Liver (tissue), 8 donors: ENCODE measurements at regions not wholly inside any gene's neighbourhood (a gene's known extent, or its start where the extent isn't known, plus 50 kb on each side); places are given as distances from the start of the nearest gene placed in this dataset.

Source experiments
- DNase-seq: peaks from one replicate; pipeline ENCODE4 v3.0.0-alpha.2; 2017; ENCODE audit warnings: low spot score
- H3K27ac ChIP-seq, 2 donors: one replicate each; pipeline ENCODE4 v1.7.0; 2013; ENCODE audit warnings: inconsistent platforms in 2 of 2, low read length in 2 of 2, control low read depth in 1 of 2, low read depth in 1 of 2, mild to moderate bottlenecking in 1 of 2
- H3K27me3 ChIP-seq, 4 donors: one replicate each; pipeline versions ENCODE4 v1.6.1 to v1.7.0; 2013; ENCODE audit warnings: low read length in 3 of 4, inconsistent platforms in 1 of 4, mild to moderate bottlenecking in 1 of 4, moderate library complexity in 1 of 4; ENCODE audit not compliant: control insufficient read depth in 4 of 4, insufficient read depth in 4 of 4
- H3K36me3 ChIP-seq, 4 donors: one replicate each; pipeline versions ENCODE4 v1.6.1 to v1.7.0; 2013; ENCODE audit warnings: low read length in 3 of 4, mild to moderate bottlenecking in 3 of 4, low read depth in 1 of 4, moderate library complexity in 1 of 4; ENCODE audit not compliant: control insufficient read depth in 4 of 4, insufficient read depth in 3 of 4
- H3K4me1 ChIP-seq, 4 donors: one replicate each; pipeline versions ENCODE4 v1.6.1 to v1.7.0; 2013; ENCODE audit warnings: low read length in 3 of 4, mild to moderate bottlenecking in 3 of 4, moderate library complexity in 1 of 4; ENCODE audit not compliant: control insufficient read depth in 4 of 4, insufficient read depth in 4 of 4
- H3K4me3 ChIP-seq, 3 donors: one replicate each; pipeline versions ENCODE4 v1.6.1 to v1.7.0; 2013; ENCODE audit warnings: low read length in 3 of 3, control low read depth in 1 of 3, low read depth in 1 of 3, mild to moderate bottlenecking in 1 of 3
- H3K9ac ChIP-seq, 2 donors: one replicate each; pipeline ENCODE4 v1.7.0; 2013; ENCODE audit warnings: low read length in 2 of 2, mild to moderate bottlenecking in 2 of 2, moderate library complexity in 2 of 2, control low read depth in 1 of 2, low read depth in 1 of 2
- H3K9me3 ChIP-seq, 4 donors: one replicate each; pipeline versions ENCODE4 v1.6.1 to v1.7.0; 2013; ENCODE audit warnings: low read length in 3 of 4; ENCODE audit not compliant: control insufficient read depth in 4 of 4
- EGR1 ChIP-seq, 2 donors: IDR thresholded peaks; 2 replicates each; pipeline ENCODE4 v1.6.1; 2016 to 2018; ENCODE audit warnings: antibody characterized with exemption in 2 of 2, low read depth in 2 of 2
- FOXA1 ChIP-seq: IDR thresholded peaks from 2 replicates; pipeline ENCODE4 v1.6.1; 2016; ENCODE audit warnings: antibody characterized with exemption
- GABPA ChIP-seq, 2 donors: IDR thresholded peaks in 1 of 2; conservative IDR thresholded peaks in 1 of 2; 2 replicates each; pipeline ENCODE4 v1.6.1; 2016; ENCODE audit warnings: antibody characterized with exemption in 2 of 2, mild to moderate bottlenecking in 1 of 2, moderate library complexity in 1 of 2
- HNF4A ChIP-seq, 2 donors: conservative IDR thresholded peaks; 2 replicates each; pipeline ENCODE4 v1.6.1; 2016; ENCODE audit warnings: antibody characterized with exemption in 2 of 2, mild to moderate bottlenecking in 2 of 2
- HNF4G ChIP-seq: IDR thresholded peaks from 2 replicates; pipeline ENCODE4 v1.6.1; 2016; ENCODE audit warnings: antibody characterized with exemption
- JUND ChIP-seq, 2 donors: IDR thresholded peaks; 2 replicates each; pipeline ENCODE4 v1.6.1; 2016; ENCODE audit warnings: antibody characterized with exemption in 2 of 2
- RAD21 ChIP-seq, 2 donors: IDR thresholded peaks; 2 replicates each; pipeline ENCODE4 v1.6.1; 2016; ENCODE audit warnings: antibody characterized with exemption in 2 of 2, mild to moderate bottlenecking in 2 of 2
- RXRA ChIP-seq, 2 donors: IDR thresholded peaks; 2 replicates each; pipeline ENCODE4 v1.6.1; 2017 to 2018; ENCODE audit warnings: antibody characterized with exemption in 2 of 2, mild to moderate bottlenecking in 1 of 2
- SP1 ChIP-seq: IDR thresholded peaks from 2 replicates; pipeline ENCODE4 v1.6.1; 2018; ENCODE audit warnings: antibody characterized with exemption, mild to moderate bottlenecking
- TAF1 ChIP-seq: conservative IDR thresholded peaks from 2 replicates; pipeline ENCODE4 v1.6.1; 2016; ENCODE audit warnings: antibody characterized with exemption, mild to moderate bottlenecking
- YY1 ChIP-seq: IDR thresholded peaks from 2 replicates; pipeline ENCODE4 v1.6.1; 2016; ENCODE audit warnings: antibody characterized with exemption, mild to moderate bottlenecking
- ZBTB33 ChIP-seq: IDR thresholded peaks from 2 replicates; pipeline ENCODE4 v1.6.1; 2016; ENCODE audit warnings: antibody characterized with exemption
- WGBS: extraction: QIAGEN DNeasy Blood & Tissue Kit; methylation state at CpG from one replicate; pipeline ENCODE4 v1.1.7; 2013; 5-methylcytosine and 5-hydroxymethylcytosine counted together
- TF ChIP-seq, protein P1 (sequence below): fragments of 150-350 bp; IDR thresholded peaks from 2 replicates; pipeline ENCODE4 v1.5.1; 2017; ENCODE audit warnings: improper control_type of control experiment, low read depth, low read length; ENCODE audit not compliant: missing input control
- TF ChIP-seq, protein P2 (sequence below): IDR thresholded peaks from 2 replicates; pipeline ENCODE4 v1.6.1; 2016; ENCODE audit warnings: antibody characterized with exemption
- TF ChIP-seq, protein P3 (sequence below): IDR thresholded peaks from 2 replicates; pipeline ENCODE4 v1.6.1; 2016; ENCODE audit warnings: antibody characterized with exemption, mild to moderate bottlenecking
- donor health status: healthy.
- donor health status: healthy.
- donor health status: healthy.
- donor health status: healthy.
- donor health status: healthy.

GRCh38 chr3:21876782-21877181, 125.8 kb upstream of the ZNF385D start (continued):
- TF ChIP-seq RAD21 (IDR thresholded peaks at IDR 0.05) (no peak), YY1 (no peak), EGR1 (IDR thresholded peaks at IDR 0.05; ENCODE audit: low read depth in 2 of 2) (no peak)

GRCh38 chr3:21877214-21877754, 126.3 kb upstream of the ZNF385D start:
- Histone ChIP-seq H3K36me3 (no peaks in the 10 kb centered on the region), H3K4me1 (no peaks in the 10 kb centered on the region), H3K4me3 (no peak overlapping the region), H3K27me3 (no peaks in the 10 kb centered on the region), H3K9me3 (no peaks in the 10 kb centered on the region), H3K27ac (no peak overlapping the region), H3K9ac (no peak overlapping the region)
- TF ChIP-seq RAD21 (IDR thresholded peaks at IDR 0.05): no peak
- no peak for TF ChIP-seq FOXA1
- TF ChIP-seq, protein P1, sequence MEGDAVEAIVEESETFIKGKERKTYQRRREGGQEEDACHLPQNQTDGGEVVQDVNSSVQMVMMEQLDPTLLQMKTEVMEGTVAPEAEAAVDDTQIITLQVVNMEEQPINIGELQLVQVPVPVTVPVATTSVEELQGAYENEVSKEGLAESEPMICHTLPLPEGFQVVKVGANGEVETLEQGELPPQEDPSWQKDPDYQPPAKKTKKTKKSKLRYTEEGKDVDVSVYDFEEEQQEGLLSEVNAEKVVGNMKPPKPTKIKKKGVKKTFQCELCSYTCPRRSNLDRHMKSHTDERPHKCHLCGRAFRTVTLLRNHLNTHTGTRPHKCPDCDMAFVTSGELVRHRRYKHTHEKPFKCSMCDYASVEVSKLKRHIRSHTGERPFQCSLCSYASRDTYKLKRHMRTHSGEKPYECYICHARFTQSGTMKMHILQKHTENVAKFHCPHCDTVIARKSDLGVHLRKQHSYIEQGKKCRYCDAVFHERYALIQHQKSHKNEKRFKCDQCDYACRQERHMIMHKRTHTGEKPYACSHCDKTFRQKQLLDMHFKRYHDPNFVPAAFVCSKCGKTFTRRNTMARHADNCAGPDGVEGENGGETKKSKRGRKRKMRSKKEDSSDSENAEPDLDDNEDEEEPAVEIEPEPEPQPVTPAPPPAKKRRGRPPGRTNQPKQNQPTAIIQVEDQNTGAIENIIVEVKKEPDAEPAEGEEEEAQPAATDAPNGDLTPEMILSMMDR: no peak
- TF ChIP-seq RXRA (IDR thresholded peaks at IDR 0.05): no peak
- TF ChIP-seq ZBTB33: no peak
- TF ChIP-seq, protein P2, sequence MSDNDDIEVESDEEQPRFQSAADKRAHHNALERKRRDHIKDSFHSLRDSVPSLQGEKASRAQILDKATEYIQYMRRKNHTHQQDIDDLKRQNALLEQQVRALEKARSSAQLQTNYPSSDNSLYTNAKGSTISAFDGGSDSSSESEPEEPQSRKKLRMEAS: no peak
- no peak for TF ChIP-seq SP1
- no peak for TF ChIP-seq GABPA (IDR thresholded peaks at IDR 0.05 in 1 of 2, conservative IDR thresholded peaks at IDR 0.05 in 1 of 2)
- TF ChIP-seq, protein P3, sequence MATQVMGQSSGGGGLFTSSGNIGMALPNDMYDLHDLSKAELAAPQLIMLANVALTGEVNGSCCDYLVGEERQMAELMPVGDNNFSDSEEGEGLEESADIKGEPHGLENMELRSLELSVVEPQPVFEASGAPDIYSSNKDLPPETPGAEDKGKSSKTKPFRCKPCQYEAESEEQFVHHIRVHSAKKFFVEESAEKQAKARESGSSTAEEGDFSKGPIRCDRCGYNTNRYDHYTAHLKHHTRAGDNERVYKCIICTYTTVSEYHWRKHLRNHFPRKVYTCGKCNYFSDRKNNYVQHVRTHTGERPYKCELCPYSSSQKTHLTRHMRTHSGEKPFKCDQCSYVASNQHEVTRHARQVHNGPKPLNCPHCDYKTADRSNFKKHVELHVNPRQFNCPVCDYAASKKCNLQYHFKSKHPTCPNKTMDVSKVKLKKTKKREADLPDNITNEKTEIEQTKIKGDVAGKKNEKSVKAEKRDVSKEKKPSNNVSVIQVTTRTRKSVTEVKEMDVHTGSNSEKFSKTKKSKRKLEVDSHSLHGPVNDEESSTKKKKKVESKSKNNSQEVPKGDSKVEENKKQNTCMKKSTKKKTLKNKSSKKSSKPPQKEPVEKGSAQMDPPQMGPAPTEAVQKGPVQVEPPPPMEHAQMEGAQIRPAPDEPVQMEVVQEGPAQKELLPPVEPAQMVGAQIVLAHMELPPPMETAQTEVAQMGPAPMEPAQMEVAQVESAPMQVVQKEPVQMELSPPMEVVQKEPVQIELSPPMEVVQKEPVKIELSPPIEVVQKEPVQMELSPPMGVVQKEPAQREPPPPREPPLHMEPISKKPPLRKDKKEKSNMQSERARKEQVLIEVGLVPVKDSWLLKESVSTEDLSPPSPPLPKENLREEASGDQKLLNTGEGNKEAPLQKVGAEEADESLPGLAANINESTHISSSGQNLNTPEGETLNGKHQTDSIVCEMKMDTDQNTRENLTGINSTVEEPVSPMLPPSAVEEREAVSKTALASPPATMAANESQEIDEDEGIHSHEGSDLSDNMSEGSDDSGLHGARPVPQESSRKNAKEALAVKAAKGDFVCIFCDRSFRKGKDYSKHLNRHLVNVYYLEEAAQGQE: no peak
- TF ChIP-seq HNF4G: no peak
- TF ChIP-seq TAF1: no peak
- TF ChIP-seq HNF4A (conservative IDR thresholded peaks at IDR 0.05): no peak
- no peak for TF ChIP-seq YY1
- TF ChIP-seq JUND (IDR thresholded peaks at IDR 0.05): no peak
- 76% methylated on average over 6 of the region's 6 CpGs for WGBS
- no peak for DNase-seq
